ENCODE measurements at regions not wholly inside any gene's neighbourhood (a gene's known extent, or its start where the extent isn't known, plus 50 kb on each side); places are given as distances from the start of the nearest gene placed in this dataset.

DNA sequence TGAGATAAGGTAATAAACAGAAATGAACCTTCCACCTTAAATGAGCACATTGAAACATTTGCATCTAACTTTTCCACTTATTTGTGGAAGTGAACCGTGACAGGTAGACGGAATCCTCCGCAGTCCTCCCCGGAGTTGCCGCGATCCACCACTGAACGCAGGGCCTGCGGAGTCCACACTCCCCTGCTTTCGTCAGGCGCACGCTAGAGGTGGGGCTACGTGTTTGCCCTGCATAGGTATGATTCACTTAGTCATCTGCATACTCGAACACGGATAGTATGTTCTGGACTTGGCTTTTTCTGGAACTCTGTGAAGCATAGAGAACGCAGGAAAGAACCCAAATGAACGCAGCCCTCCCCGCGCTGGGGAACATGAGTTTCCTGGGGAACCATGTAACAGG, 272.8 kb upstream of the IRX4 start (continued):
- TF ChIP-seq, protein P1, sequence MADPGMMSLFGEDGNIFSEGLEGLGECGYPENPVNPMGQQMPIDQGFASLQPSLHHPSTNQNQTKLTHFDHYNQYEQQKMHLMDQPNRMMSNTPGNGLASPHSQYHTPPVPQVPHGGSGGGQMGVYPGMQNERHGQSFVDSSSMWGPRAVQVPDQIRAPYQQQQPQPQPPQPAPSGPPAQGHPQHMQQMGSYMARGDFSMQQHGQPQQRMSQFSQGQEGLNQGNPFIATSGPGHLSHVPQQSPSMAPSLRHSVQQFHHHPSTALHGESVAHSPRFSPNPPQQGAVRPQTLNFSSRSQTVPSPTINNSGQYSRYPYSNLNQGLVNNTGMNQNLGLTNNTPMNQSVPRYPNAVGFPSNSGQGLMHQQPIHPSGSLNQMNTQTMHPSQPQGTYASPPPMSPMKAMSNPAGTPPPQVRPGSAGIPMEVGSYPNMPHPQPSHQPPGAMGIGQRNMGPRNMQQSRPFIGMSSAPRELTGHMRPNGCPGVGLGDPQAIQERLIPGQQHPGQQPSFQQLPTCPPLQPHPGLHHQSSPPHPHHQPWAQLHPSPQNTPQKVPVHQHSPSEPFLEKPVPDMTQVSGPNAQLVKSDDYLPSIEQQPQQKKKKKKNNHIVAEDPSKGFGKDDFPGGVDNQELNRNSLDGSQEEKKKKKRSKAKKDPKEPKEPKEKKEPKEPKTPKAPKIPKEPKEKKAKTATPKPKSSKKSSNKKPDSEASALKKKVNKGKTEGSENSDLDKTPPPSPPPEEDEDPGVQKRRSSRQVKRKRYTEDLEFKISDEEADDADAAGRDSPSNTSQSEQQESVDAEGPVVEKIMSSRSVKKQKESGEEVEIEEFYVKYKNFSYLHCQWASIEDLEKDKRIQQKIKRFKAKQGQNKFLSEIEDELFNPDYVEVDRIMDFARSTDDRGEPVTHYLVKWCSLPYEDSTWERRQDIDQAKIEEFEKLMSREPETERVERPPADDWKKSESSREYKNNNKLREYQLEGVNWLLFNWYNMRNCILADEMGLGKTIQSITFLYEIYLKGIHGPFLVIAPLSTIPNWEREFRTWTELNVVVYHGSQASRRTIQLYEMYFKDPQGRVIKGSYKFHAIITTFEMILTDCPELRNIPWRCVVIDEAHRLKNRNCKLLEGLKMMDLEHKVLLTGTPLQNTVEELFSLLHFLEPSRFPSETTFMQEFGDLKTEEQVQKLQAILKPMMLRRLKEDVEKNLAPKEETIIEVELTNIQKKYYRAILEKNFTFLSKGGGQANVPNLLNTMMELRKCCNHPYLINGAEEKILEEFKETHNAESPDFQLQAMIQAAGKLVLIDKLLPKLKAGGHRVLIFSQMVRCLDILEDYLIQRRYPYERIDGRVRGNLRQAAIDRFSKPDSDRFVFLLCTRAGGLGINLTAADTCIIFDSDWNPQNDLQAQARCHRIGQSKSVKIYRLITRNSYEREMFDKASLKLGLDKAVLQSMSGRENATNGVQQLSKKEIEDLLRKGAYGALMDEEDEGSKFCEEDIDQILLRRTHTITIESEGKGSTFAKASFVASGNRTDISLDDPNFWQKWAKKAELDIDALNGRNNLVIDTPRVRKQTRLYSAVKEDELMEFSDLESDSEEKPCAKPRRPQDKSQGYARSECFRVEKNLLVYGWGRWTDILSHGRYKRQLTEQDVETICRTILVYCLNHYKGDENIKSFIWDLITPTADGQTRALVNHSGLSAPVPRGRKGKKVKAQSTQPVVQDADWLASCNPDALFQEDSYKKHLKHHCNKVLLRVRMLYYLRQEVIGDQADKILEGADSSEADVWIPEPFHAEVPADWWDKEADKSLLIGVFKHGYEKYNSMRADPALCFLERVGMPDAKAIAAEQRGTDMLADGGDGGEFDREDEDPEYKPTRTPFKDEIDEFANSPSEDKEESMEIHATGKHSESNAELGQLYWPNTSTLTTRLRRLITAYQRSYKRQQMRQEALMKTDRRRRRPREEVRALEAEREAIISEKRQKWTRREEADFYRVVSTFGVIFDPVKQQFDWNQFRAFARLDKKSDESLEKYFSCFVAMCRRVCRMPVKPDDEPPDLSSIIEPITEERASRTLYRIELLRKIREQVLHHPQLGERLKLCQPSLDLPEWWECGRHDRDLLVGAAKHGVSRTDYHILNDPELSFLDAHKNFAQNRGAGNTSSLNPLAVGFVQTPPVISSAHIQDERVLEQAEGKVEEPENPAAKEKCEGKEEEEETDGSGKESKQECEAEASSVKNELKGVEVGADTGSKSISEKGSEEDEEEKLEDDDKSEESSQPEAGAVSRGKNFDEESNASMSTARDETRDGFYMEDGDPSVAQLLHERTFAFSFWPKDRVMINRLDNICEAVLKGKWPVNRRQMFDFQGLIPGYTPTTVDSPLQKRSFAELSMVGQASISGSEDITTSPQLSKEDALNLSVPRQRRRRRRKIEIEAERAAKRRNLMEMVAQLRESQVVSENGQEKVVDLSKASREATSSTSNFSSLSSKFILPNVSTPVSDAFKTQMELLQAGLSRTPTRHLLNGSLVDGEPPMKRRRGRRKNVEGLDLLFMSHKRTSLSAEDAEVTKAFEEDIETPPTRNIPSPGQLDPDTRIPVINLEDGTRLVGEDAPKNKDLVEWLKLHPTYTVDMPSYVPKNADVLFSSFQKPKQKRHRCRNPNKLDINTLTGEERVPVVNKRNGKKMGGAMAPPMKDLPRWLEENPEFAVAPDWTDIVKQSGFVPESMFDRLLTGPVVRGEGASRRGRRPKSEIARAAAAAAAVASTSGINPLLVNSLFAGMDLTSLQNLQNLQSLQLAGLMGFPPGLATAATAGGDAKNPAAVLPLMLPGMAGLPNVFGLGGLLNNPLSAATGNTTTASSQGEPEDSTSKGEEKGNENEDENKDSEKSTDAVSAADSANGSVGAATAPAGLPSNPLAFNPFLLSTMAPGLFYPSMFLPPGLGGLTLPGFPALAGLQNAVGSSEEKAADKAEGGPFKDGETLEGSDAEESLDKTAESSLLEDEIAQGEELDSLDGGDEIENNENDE (IDR thresholded peaks at IDR 0.05; ENCODE audit: insufficient replicate concordance, low read length) = no peak
- TF ChIP-seq CREB1 (IDR thresholded peaks at IDR 0.05) (no peak), MAFK (IDR thresholded peaks at IDR 0.05; ENCODE audit: low read depth, low read length) (no peak), HDAC2 (IDR thresholded peaks at IDR 0.05; ENCODE audit: borderline replicate concordance in 1 of 2, low read depth in 2 of 2, low read length in 2 of 2) (no peak), ZNF274 (IDR thresholded peaks at IDR 0.05; ENCODE audit: borderline replicate concordance, extremely low read depth, low read length) (no peak), SUZ12 (IDR thresholded peaks at IDR 0.05; ENCODE audit: low read length) (no peak), POLR2AphosphoS5 (IDR thresholded peaks at IDR 0.05; ENCODE audit: low read depth, low read length) (no peak), BCL11A (IDR thresholded peaks at IDR 0.05; ENCODE audit: low read depth in 2 of 2, low read length in 2 of 2) (no peak), PHF8 (conservative IDR thresholded peaks at IDR 0.05; ENCODE audit: low read depth, low read length) (no peak)
- TF ChIP-seq, protein P2, sequence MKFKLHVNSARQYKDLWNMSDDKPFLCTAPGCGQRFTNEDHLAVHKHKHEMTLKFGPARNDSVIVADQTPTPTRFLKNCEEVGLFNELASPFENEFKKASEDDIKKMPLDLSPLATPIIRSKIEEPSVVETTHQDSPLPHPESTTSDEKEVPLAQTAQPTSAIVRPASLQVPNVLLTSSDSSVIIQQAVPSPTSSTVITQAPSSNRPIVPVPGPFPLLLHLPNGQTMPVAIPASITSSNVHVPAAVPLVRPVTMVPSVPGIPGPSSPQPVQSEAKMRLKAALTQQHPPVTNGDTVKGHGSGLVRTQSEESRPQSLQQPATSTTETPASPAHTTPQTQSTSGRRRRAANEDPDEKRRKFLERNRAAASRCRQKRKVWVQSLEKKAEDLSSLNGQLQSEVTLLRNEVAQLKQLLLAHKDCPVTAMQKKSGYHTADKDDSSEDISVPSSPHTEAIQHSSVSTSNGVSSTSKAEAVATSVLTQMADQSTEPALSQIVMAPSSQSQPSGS (IDR thresholded peaks at IDR 0.05; ENCODE audit: low read length) = no peak

All from H1 (cell line).